Neural cell (in vitro differentiated cells): ENCODE measurements at regions not wholly inside any gene's neighbourhood (a gene's known extent, or its start where the extent isn't known, plus 50 kb on each side); places are given as distances from the start of the nearest gene placed in this dataset.

Source experiments
- H2AFZ ChIP-seq: fragments of 200-600, 300-800 bp; sonication (generic), shearing (Covaris generic); 2 replicates; pipeline ENCODE4 v1.6.0; 2014; ENCODE audit warnings: low read depth, mild to moderate bottlenecking, antibody characterized with exemption, low read length, moderate library complexity
- H3F3A ChIP-seq: fragments of 200-600 bp; shearing (Covaris generic); 2 replicates; pipeline ENCODE4 v1.6.1; 2016; ENCODE audit warnings: mild to moderate bottlenecking, moderate library complexity, mixed read lengths, antibody characterized with exemption, low read length; ENCODE audit not compliant: insufficient read depth, poor library complexity, severe bottlenecking
- H3K27ac ChIP-seq: fragments of 200-600, 300-800 bp; sonication (generic), shearing (Covaris generic); 2 replicates; pipeline ENCODE4 v1.5.1; 2014; ENCODE audit warnings: mild to moderate bottlenecking, low read length, moderate library complexity
- H3K27me3 ChIP-seq: fragments of 300-800, 200-600 bp; sonication (generic), shearing (Covaris generic); 2 replicates; pipeline ENCODE4 v1.6.0; 2014; ENCODE audit warnings: mild to moderate bottlenecking, low read depth, low read length, moderate library complexity; ENCODE audit not compliant: insufficient read depth
- H3K36me3 ChIP-seq: fragments of 300-800, 200-600 bp; sonication (generic), shearing (Covaris generic); 2 replicates; pipeline ENCODE4 v1.5.1; 2014; ENCODE audit warnings: mild to moderate bottlenecking, antibody characterized with exemption, low read length, moderate library complexity; ENCODE audit not compliant: insufficient read depth
- H3K4me2 ChIP-seq: fragments of 300-800, 200-600 bp; sonication (generic), shearing (Covaris generic); 2 replicates; pipeline ENCODE4 v1.6.0; 2014; ENCODE audit warnings: mild to moderate bottlenecking, low read length
- H3K4me3 ChIP-seq: fragments of 300-800, 200-600 bp; sonication (generic), shearing (Covaris generic); 2 replicates; pipeline ENCODE4 v1.5.1; 2014; ENCODE audit warnings: mild to moderate bottlenecking, low read length, moderate library complexity
- H3K79me2 ChIP-seq: fragments of 200-600 bp; shearing (Covaris generic); replicated peaks from 2 replicates; pipeline ENCODE4 v1.6.0; 2014; ENCODE audit warnings: mild to moderate bottlenecking, low read length, moderate library complexity; ENCODE audit not compliant: insufficient read depth
- H3K9ac ChIP-seq: fragments of 300-800, 200-600 bp; sonication (generic), shearing (Covaris generic); 2 replicates; pipeline ENCODE4 v1.6.1; 2016; ENCODE audit warnings: mild to moderate bottlenecking, low read length, mixed read lengths
- H3K9me2 ChIP-seq: fragments of 200-600 bp; shearing (Covaris generic); 2 replicates; pipeline ENCODE4 v1.6.1; 2016; ENCODE audit warnings: mild to moderate bottlenecking, low read length, mixed read lengths; ENCODE audit not compliant: insufficient read depth
- H3K9me3 ChIP-seq: fragments of 200-600, 300-800 bp; sonication (generic), shearing (Covaris generic); 2 replicates; pipeline ENCODE4 v1.6.1; 2016; ENCODE audit warnings: mild to moderate bottlenecking, mixed run types, low read length, moderate library complexity, mixed read lengths
- H4K20me1 ChIP-seq: fragments of 200-600 bp; shearing (Covaris generic); 2 replicates; pipeline ENCODE4 v1.6.1; 2016; ENCODE audit warnings: mild to moderate bottlenecking, mixed run types; ENCODE audit not compliant: insufficient read depth
- EP300 ChIP-seq: fragments of 450-650 bp; conservative IDR thresholded peaks from 2 replicates; pipeline ENCODE4 v1.6.1; 2014; ENCODE audit warnings: antibody characterized with exemption, mild to moderate bottlenecking, moderate library complexity; ENCODE audit not compliant: poor library complexity, severe bottlenecking
- EZH2 ChIP-seq: fragments of 200-600, 300-800 bp; shearing (Covaris generic), sonication (generic); IDR thresholded peaks from 2 replicates; pipeline ENCODE4 v1.6.1; 2014; ENCODE audit warnings: antibody characterized with exemption, low read length, borderline replicate concordance, mild to moderate bottlenecking; ENCODE audit not compliant: insufficient read depth, poor library complexity, severe bottlenecking
- MXI1 ChIP-seq: fragments of 450-650 bp; conservative IDR thresholded peaks from 2 replicates; pipeline ENCODE4 v1.6.1; 2014; ENCODE audit warnings: antibody characterized with exemption, mild to moderate bottlenecking; ENCODE audit not compliant: poor library complexity, severe bottlenecking
- POLR2AphosphoS5 ChIP-seq: IDR thresholded peaks from 2 replicates; pipeline ENCODE4 v1.6.1; 2012
- RAD21 ChIP-seq: fragments of 450-650 bp; conservative IDR thresholded peaks from 2 replicates; pipeline ENCODE4 v1.6.1; 2014; ENCODE audit warnings: antibody characterized with exemption, mild to moderate bottlenecking, moderate library complexity
- SMC3 ChIP-seq: fragments of 450-650 bp; conservative IDR thresholded peaks from 2 replicates; pipeline ENCODE4 v1.6.1; 2014; ENCODE audit warnings: antibody characterized with exemption, mild to moderate bottlenecking, moderate library complexity; ENCODE audit not compliant: poor library complexity
- TAF1 ChIP-seq: IDR thresholded peaks from 2 replicates; pipeline ENCODE4 v1.6.1; 2012; ENCODE audit warnings: low read depth
- TF ChIP-seq, protein P1 (sequence below): IDR thresholded peaks from 2 replicates; pipeline ENCODE4 v1.6.1; 2012; ENCODE audit warnings: borderline replicate concordance
- TF ChIP-seq, protein P2 (sequence below): fragments of 450-650 bp; IDR thresholded peaks from 2 replicates; pipeline ENCODE4 v1.5.1; 2014; ENCODE audit warnings: antibody characterized with exemption, mild to moderate bottlenecking, moderate library complexity; ENCODE audit not compliant: poor library complexity, severe bottlenecking

GRCh38 chr2:116832148-116832547, 982.3 kb upstream of the DDX18 start:
- Histone ChIP-seq H4K20me1 (no peaks in the 10 kb centered on the region), H3K27me3 (no peaks in the 10 kb centered on the region), H3K9ac (no peak overlapping the region), H3F3A (no peaks in the 10 kb centered on the region), H3K36me3 (no peaks in the 10 kb centered on the region), H3K4me3 (no peak overlapping the region), H2AFZ (no peak overlapping the region), H3K27ac (no peak overlapping the region), H3K79me2 (no peaks in the 10 kb centered on the region), H3K4me2 (no peak overlapping the region), H3K9me2 (no peaks in the 10 kb centered on the region), H3K9me3 (no peaks in the 10 kb centered on the region)
- TF ChIP-seq EZH2 (no peak), RAD21 (no peak), MXI1 (no peak), TAF1 (no peak), EP300 (no peak), SMC3 (no peak), POLR2AphosphoS5 (no peak)
- TF ChIP-seq, protein P1, sequence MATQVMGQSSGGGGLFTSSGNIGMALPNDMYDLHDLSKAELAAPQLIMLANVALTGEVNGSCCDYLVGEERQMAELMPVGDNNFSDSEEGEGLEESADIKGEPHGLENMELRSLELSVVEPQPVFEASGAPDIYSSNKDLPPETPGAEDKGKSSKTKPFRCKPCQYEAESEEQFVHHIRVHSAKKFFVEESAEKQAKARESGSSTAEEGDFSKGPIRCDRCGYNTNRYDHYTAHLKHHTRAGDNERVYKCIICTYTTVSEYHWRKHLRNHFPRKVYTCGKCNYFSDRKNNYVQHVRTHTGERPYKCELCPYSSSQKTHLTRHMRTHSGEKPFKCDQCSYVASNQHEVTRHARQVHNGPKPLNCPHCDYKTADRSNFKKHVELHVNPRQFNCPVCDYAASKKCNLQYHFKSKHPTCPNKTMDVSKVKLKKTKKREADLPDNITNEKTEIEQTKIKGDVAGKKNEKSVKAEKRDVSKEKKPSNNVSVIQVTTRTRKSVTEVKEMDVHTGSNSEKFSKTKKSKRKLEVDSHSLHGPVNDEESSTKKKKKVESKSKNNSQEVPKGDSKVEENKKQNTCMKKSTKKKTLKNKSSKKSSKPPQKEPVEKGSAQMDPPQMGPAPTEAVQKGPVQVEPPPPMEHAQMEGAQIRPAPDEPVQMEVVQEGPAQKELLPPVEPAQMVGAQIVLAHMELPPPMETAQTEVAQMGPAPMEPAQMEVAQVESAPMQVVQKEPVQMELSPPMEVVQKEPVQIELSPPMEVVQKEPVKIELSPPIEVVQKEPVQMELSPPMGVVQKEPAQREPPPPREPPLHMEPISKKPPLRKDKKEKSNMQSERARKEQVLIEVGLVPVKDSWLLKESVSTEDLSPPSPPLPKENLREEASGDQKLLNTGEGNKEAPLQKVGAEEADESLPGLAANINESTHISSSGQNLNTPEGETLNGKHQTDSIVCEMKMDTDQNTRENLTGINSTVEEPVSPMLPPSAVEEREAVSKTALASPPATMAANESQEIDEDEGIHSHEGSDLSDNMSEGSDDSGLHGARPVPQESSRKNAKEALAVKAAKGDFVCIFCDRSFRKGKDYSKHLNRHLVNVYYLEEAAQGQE = no peak
- TF ChIP-seq, protein P2, sequence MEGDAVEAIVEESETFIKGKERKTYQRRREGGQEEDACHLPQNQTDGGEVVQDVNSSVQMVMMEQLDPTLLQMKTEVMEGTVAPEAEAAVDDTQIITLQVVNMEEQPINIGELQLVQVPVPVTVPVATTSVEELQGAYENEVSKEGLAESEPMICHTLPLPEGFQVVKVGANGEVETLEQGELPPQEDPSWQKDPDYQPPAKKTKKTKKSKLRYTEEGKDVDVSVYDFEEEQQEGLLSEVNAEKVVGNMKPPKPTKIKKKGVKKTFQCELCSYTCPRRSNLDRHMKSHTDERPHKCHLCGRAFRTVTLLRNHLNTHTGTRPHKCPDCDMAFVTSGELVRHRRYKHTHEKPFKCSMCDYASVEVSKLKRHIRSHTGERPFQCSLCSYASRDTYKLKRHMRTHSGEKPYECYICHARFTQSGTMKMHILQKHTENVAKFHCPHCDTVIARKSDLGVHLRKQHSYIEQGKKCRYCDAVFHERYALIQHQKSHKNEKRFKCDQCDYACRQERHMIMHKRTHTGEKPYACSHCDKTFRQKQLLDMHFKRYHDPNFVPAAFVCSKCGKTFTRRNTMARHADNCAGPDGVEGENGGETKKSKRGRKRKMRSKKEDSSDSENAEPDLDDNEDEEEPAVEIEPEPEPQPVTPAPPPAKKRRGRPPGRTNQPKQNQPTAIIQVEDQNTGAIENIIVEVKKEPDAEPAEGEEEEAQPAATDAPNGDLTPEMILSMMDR = no peak

GRCh38 chr2:116833052-116833451, 981.4 kb upstream of the DDX18 start:
- Histone ChIP-seq H3K9me2 (no peaks in the 10 kb centered on the region), H3K27me3 (no peaks in the 10 kb centered on the region), H3K4me2 (no peak overlapping the region), H3K4me3 (no peak overlapping the region), H3K27ac (no peak overlapping the region), H3K9me3 (no peaks in the 10 kb centered on the region), H3F3A (no peaks in the 10 kb centered on the region), H3K36me3 (no peaks in the 10 kb centered on the region), H2AFZ (no peak overlapping the region), H4K20me1 (no peaks in the 10 kb centered on the region), H3K79me2 (no peaks in the 10 kb centered on the region), H3K9ac (no peak overlapping the region)
- TF ChIP-seq TAF1 (no peak), MXI1 (no peak), POLR2AphosphoS5 (no peak), EP300 (no peak), SMC3 (no peak), EZH2 (no peak), RAD21 (no peak)
- TF ChIP-seq, protein P1 = no peak
- TF ChIP-seq, protein P2 = no peak
